Liver (tissue), 8 donors: ENCODE measurements at regions not wholly inside any gene's neighbourhood (a gene's known extent, or its start where the extent isn't known, plus 50 kb on each side); places are given as distances from the start of the nearest gene placed in this dataset.

Experiments used
- DNase-seq: peaks from one replicate; pipeline ENCODE4 v3.0.0-alpha.2; 2017; ENCODE audit warnings: low spot score
- H3K27ac ChIP-seq, 2 donors: one replicate each; pipeline ENCODE4 v1.7.0; 2013; ENCODE audit warnings: inconsistent platforms in 2 of 2, low read length in 2 of 2, control low read depth in 1 of 2, low read depth in 1 of 2, mild to moderate bottlenecking in 1 of 2
- H3K27me3 ChIP-seq, 4 donors: one replicate each; pipeline versions ENCODE4 v1.6.1 to v1.7.0; 2013; ENCODE audit warnings: low read length in 3 of 4, inconsistent platforms in 1 of 4, mild to moderate bottlenecking in 1 of 4, moderate library complexity in 1 of 4; ENCODE audit not compliant: control insufficient read depth in 4 of 4, insufficient read depth in 4 of 4
- H3K36me3 ChIP-seq, 4 donors: one replicate each; pipeline versions ENCODE4 v1.6.1 to v1.7.0; 2013; ENCODE audit warnings: low read length in 3 of 4, mild to moderate bottlenecking in 3 of 4, low read depth in 1 of 4, moderate library complexity in 1 of 4; ENCODE audit not compliant: control insufficient read depth in 4 of 4, insufficient read depth in 3 of 4
- H3K4me1 ChIP-seq, 4 donors: one replicate each; pipeline versions ENCODE4 v1.6.1 to v1.7.0; 2013; ENCODE audit warnings: low read length in 3 of 4, mild to moderate bottlenecking in 3 of 4, moderate library complexity in 1 of 4; ENCODE audit not compliant: control insufficient read depth in 4 of 4, insufficient read depth in 4 of 4
- H3K4me3 ChIP-seq, 3 donors: one replicate each; pipeline versions ENCODE4 v1.6.1 to v1.7.0; 2013; ENCODE audit warnings: low read length in 3 of 3, control low read depth in 1 of 3, low read depth in 1 of 3, mild to moderate bottlenecking in 1 of 3
- H3K9ac ChIP-seq, 2 donors: one replicate each; pipeline ENCODE4 v1.7.0; 2013; ENCODE audit warnings: low read length in 2 of 2, mild to moderate bottlenecking in 2 of 2, moderate library complexity in 2 of 2, control low read depth in 1 of 2, low read depth in 1 of 2
- H3K9me3 ChIP-seq, 4 donors: one replicate each; pipeline versions ENCODE4 v1.6.1 to v1.7.0; 2013; ENCODE audit warnings: low read length in 3 of 4; ENCODE audit not compliant: control insufficient read depth in 4 of 4
- ATF3 ChIP-seq: IDR thresholded peaks from 2 replicates; pipeline ENCODE4 v1.6.1; 2016; ENCODE audit warnings: antibody characterized with exemption
- CTCF ChIP-seq: fragments of 150-350 bp; IDR thresholded peaks from 2 replicates; pipeline ENCODE4 v1.5.1; 2017; ENCODE audit warnings: improper control_type of control experiment, low read depth, low read length; ENCODE audit not compliant: missing input control
- EGR1 ChIP-seq, 2 donors: IDR thresholded peaks; 2 replicates each; pipeline ENCODE4 v1.6.1; 2016 to 2018; ENCODE audit warnings: antibody characterized with exemption in 2 of 2, low read depth in 2 of 2
- FOXA1 ChIP-seq: IDR thresholded peaks from 2 replicates; pipeline ENCODE4 v1.6.1; 2016; ENCODE audit warnings: antibody characterized with exemption
- FOXA2 ChIP-seq: IDR thresholded peaks from 2 replicates; pipeline ENCODE4 v1.6.1; 2016; ENCODE audit warnings: antibody characterized with exemption
- GABPA ChIP-seq, 2 donors: IDR thresholded peaks in 1 of 2; conservative IDR thresholded peaks in 1 of 2; 2 replicates each; pipeline ENCODE4 v1.6.1; 2016; ENCODE audit warnings: antibody characterized with exemption in 2 of 2, mild to moderate bottlenecking in 1 of 2, moderate library complexity in 1 of 2
- HNF4A ChIP-seq, 2 donors: conservative IDR thresholded peaks; 2 replicates each; pipeline ENCODE4 v1.6.1; 2016; ENCODE audit warnings: antibody characterized with exemption in 2 of 2, mild to moderate bottlenecking in 2 of 2
- HNF4G ChIP-seq: IDR thresholded peaks from 2 replicates; pipeline ENCODE4 v1.6.1; 2016; ENCODE audit warnings: antibody characterized with exemption
- JUND ChIP-seq, 2 donors: IDR thresholded peaks; 2 replicates each; pipeline ENCODE4 v1.6.1; 2016; ENCODE audit warnings: antibody characterized with exemption in 2 of 2
- NR2F2 ChIP-seq: IDR thresholded peaks from 2 replicates; pipeline ENCODE4 v1.6.1; 2016; ENCODE audit warnings: antibody characterized with exemption
- RAD21 ChIP-seq, 2 donors: IDR thresholded peaks; 2 replicates each; pipeline ENCODE4 v1.6.1; 2016; ENCODE audit warnings: antibody characterized with exemption in 2 of 2, mild to moderate bottlenecking in 2 of 2
- RXRA ChIP-seq, 2 donors: IDR thresholded peaks; 2 replicates each; pipeline ENCODE4 v1.6.1; 2017 to 2018; ENCODE audit warnings: antibody characterized with exemption in 2 of 2, mild to moderate bottlenecking in 1 of 2
- SP1 ChIP-seq: IDR thresholded peaks from 2 replicates; pipeline ENCODE4 v1.6.1; 2018; ENCODE audit warnings: antibody characterized with exemption, mild to moderate bottlenecking
- TAF1 ChIP-seq: conservative IDR thresholded peaks from 2 replicates; pipeline ENCODE4 v1.6.1; 2016; ENCODE audit warnings: antibody characterized with exemption, mild to moderate bottlenecking
- YY1 ChIP-seq: IDR thresholded peaks from 2 replicates; pipeline ENCODE4 v1.6.1; 2016; ENCODE audit warnings: antibody characterized with exemption, mild to moderate bottlenecking
- WGBS: extraction: QIAGEN DNeasy Blood & Tissue Kit; methylation state at CpG from one replicate; pipeline ENCODE4 v1.1.7; 2013; 5-methylcytosine and 5-hydroxymethylcytosine counted together
- TF ChIP-seq, protein P1 (sequence below): IDR thresholded peaks from 2 replicates; pipeline ENCODE4 v1.6.1; 2016; ENCODE audit warnings: antibody characterized with exemption
- TF ChIP-seq, protein P2 (sequence below): IDR thresholded peaks from 2 replicates; pipeline ENCODE4 v1.6.1; 2016; ENCODE audit warnings: antibody characterized with exemption
- TF ChIP-seq, protein P3 (sequence below): IDR thresholded peaks from 2 replicates; pipeline ENCODE4 v1.6.1; 2016; ENCODE audit warnings: antibody characterized with exemption, mild to moderate bottlenecking
- donor health status: healthy.
- donor health status: healthy.
- donor health status: healthy.
- donor health status: healthy.
- donor health status: healthy.

DNA sequence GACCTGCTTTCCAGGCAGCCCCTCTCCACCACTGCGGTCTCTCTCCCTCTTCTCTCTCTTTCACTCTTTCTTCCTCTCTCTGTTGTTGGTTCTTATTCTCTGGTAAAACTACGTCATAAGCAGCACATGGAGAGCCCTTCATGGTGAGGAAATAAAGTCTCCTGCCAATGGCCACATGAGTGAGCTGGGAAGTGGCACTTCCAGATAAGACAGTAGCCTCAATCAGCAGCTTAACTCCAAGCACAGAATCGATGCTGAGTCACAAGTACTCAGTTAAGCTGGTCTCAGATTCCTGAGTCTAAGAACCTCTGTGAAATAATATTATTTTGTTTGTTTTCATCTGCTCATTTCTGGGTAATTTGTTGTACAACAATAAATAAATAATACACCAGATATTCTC lies 500.1 kb downstream of the GABRG2 start:
- Histone ChIP-seq H3K27ac (no peak overlapping the region), H3K4me3 (no peak overlapping the region), H3K4me1 (no peaks in the 10 kb centered on the region), H3K36me3 (no peaks in the 10 kb centered on the region), H3K27me3 (no peaks in the 10 kb centered on the region), H3K9me3 (no peaks in the 10 kb centered on the region), H3K9ac (no peak overlapping the region)
- TF ChIP-seq GABPA (IDR thresholded peaks at IDR 0.05 in 1 of 2, conservative IDR thresholded peaks at IDR 0.05 in 1 of 2): no peak
- no peak for TF ChIP-seq TAF1
- TF ChIP-seq EGR1 (IDR thresholded peaks at IDR 0.05; ENCODE audit: low read depth in 2 of 2): no peak
- no peak for TF ChIP-seq SP1
- TF ChIP-seq RAD21 (IDR thresholded peaks at IDR 0.05): no peak
- no peak for TF ChIP-seq YY1
- no peak for TF ChIP-seq JUND (IDR thresholded peaks at IDR 0.05)
- TF ChIP-seq NR2F2: no peak
- TF ChIP-seq, protein P1, sequence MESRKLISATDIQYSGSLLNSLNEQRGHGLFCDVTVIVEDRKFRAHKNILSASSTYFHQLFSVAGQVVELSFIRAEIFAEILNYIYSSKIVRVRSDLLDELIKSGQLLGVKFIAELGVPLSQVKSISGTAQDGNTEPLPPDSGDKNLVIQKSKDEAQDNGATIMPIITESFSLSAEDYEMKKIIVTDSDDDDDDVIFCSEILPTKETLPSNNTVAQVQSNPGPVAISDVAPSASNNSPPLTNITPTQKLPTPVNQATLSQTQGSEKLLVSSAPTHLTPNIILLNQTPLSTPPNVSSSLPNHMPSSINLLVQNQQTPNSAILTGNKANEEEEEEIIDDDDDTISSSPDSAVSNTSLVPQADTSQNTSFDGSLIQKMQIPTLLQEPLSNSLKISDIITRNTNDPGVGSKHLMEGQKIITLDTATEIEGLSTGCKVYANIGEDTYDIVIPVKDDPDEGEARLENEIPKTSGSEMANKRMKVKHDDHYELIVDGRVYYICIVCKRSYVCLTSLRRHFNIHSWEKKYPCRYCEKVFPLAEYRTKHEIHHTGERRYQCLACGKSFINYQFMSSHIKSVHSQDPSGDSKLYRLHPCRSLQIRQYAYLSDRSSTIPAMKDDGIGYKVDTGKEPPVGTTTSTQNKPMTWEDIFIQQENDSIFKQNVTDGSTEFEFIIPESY: no peak
- no peak for TF ChIP-seq FOXA2
- TF ChIP-seq, protein P2, sequence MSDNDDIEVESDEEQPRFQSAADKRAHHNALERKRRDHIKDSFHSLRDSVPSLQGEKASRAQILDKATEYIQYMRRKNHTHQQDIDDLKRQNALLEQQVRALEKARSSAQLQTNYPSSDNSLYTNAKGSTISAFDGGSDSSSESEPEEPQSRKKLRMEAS: no peak
- TF ChIP-seq HNF4G: no peak
- TF ChIP-seq ATF3: no peak
- TF ChIP-seq HNF4A (conservative IDR thresholded peaks at IDR 0.05): no peak
- TF ChIP-seq CTCF: no peak
- TF ChIP-seq FOXA1: no peak
- no peak for TF ChIP-seq RXRA (IDR thresholded peaks at IDR 0.05)
- WGBS: 50% methylated on average over 3 of the region's 3 CpGs
- DNase-seq: no peak

DNA sequence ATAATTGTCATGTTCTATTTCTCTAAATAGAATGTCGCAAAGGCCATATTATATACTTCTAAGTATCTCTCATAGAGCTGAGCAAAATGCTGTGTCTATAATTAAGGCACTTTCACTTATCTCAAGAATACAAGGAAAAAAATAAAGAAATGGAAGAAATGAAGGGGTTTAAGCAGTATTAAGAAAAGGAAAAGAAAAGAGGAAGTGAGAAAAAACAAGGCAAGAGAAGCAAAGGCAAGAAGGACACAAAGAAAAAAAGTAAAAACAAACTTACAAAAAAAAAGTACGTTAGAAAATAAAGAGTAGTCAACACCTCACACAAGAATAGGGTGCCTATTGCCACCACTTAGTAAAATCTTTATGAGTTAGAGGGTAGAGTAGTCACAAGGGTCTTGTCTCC lies 506.2 kb downstream of the GABRG2 start:
- Histone ChIP-seq H3K9ac (no peak overlapping the region), H3K4me3 (no peak overlapping the region), H3K27ac (no peak overlapping the region), H3K4me1 (no peaks in the 10 kb centered on the region), H3K27me3 (no peaks in the 10 kb centered on the region), H3K36me3 (no peaks in the 10 kb centered on the region), H3K9me3 (no peaks in the 10 kb centered on the region)
- no peak for DNase-seq
- WGBS: 75% methylated on average over 2 of the region's 2 CpGs
- TF ChIP-seq SP1 (no peak), TAF1 (no peak), CTCF (no peak), FOXA2 (no peak), HNF4G (no peak), EGR1 (IDR thresholded peaks at IDR 0.05; ENCODE audit: low read depth in 2 of 2) (no peak), FOXA1 (no peak), HNF4A (conservative IDR thresholded peaks at IDR 0.05) (no peak), ATF3 (no peak), RXRA (IDR thresholded peaks at IDR 0.05) (no peak), GABPA (IDR thresholded peaks at IDR 0.05 in 1 of 2, conservative IDR thresholded peaks at IDR 0.05 in 1 of 2) (no peak), NR2F2 (no peak), RAD21 (IDR thresholded peaks at IDR 0.05) (no peak), JUND (IDR thresholded peaks at IDR 0.05) (no peak), YY1 (no peak)
- TF ChIP-seq, protein P2: no peak
- TF ChIP-seq, protein P1: no peak
- TF ChIP-seq, protein P3, sequence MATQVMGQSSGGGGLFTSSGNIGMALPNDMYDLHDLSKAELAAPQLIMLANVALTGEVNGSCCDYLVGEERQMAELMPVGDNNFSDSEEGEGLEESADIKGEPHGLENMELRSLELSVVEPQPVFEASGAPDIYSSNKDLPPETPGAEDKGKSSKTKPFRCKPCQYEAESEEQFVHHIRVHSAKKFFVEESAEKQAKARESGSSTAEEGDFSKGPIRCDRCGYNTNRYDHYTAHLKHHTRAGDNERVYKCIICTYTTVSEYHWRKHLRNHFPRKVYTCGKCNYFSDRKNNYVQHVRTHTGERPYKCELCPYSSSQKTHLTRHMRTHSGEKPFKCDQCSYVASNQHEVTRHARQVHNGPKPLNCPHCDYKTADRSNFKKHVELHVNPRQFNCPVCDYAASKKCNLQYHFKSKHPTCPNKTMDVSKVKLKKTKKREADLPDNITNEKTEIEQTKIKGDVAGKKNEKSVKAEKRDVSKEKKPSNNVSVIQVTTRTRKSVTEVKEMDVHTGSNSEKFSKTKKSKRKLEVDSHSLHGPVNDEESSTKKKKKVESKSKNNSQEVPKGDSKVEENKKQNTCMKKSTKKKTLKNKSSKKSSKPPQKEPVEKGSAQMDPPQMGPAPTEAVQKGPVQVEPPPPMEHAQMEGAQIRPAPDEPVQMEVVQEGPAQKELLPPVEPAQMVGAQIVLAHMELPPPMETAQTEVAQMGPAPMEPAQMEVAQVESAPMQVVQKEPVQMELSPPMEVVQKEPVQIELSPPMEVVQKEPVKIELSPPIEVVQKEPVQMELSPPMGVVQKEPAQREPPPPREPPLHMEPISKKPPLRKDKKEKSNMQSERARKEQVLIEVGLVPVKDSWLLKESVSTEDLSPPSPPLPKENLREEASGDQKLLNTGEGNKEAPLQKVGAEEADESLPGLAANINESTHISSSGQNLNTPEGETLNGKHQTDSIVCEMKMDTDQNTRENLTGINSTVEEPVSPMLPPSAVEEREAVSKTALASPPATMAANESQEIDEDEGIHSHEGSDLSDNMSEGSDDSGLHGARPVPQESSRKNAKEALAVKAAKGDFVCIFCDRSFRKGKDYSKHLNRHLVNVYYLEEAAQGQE: no peak
